ENCODE measurements at regions not wholly inside any gene's neighbourhood (a gene's known extent, or its start where the extent isn't known, plus 50 kb on each side); places are given as distances from the start of the nearest gene placed in this dataset.

DNA sequence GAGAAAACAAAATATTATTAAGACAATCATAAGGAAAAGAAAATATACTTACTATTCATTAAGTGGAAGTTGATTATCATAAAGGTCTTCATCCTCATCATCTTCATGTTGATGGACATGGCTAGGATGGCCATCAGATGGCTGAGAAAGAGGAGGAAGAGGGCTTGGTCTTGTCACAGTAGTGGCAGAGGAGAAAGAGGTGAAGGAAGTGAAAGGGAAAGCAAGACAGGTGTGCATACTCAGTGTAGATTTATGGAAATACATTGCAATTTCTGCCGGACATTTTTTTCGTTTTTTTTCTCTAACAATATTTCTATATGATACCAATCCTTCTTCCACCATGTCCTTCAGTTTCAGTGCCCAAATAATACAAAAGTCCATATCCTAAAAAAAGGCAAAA, 1409.8 kb downstream of the PCDH7 start:
- DNase-seq, result no peak

DNA sequence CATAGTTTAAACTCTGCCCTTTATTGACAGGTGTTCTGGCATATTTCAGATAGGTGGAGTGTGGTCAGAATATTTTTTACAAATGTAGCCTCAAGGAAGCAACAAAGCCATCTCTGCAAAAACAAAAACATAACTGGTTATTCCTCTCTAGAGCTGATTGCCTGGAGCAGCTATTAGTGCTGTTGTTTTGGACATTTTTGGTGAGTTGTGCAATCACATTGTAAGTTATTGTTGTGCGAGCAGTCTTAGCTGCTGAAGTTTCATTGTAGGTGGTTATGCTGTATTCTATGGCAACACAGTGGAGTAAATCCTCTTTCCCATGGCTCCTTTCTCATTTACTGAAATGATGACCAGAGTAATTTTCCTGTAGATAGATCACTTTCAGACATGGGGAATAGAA, 1413.0 kb downstream of the PCDH7 start:
- no peak for DNase-seq

DNA sequence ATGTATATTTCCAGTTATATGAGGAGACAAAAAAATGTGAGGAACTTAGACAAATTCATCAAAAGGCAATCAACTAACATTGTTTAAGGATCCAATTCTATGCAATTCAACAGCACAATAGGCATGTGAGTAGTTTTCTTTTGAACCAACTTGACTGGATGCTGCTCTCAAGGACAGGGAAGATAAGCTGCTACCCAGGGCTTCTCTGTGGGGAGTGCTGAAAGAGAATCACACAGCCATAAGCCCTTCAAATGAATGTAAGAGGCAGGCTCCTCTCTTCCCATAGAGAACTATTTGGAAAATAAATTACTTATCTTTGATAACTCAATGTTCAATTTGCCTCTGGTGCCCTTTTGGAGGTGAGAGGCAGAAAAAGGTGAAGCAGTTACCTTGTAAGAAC, 1413.6 kb downstream of the PCDH7 start:
- no peak for DNase-seq

DNA sequence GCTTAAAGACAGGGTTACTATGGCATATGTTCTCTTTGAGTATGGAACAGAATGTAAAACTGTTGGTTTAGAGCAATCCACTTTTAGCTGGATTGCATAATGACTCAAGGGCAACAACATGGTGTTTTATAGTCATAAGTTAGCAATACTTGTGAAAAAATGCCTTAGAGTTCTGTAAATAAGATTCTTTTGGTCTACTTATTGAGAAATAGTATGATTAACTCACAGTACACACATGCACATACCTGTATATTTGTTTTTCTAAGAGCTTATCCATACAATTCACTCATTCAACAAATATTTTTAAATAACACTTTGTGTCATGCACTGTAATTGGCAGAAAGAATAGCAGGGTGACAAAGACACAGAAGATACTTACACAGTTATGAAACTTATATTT, 1415.5 kb downstream of the PCDH7 start:
- no peak for DNase-seq

DNA sequence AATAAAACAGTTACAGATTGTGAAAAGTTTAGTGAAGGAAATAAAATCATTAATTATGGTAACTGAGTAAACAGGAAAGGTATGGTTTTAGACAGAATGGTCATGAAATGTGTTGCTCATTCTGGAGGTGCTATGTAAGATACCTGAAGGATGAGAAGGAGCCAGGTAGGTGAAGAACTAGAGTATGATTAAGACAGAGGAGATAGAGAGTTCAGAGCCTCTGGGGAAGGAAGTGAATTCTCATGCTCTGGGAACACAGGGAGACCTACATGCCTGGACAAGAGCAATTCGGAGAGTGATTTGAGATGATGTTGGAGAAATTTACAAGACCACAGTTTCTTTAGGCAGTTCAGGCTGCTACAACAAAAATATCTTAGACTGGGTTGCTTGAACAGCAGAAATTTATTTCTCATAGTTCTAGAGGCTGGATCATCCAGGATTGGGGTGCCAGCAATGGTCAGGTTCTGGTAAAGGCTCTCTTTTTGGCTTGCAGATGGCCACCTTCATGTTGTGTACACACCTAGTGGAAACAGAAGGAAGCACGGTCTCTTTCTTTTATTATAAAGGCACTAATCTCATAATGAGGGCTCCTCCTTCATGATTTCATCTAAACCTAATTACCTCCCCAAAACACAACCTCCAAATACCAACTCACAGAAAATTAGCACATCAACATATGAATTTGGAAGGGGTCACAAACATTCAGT, 1416.1 kb downstream of the PCDH7 start:
- no peak for DNase-seq

DNA sequence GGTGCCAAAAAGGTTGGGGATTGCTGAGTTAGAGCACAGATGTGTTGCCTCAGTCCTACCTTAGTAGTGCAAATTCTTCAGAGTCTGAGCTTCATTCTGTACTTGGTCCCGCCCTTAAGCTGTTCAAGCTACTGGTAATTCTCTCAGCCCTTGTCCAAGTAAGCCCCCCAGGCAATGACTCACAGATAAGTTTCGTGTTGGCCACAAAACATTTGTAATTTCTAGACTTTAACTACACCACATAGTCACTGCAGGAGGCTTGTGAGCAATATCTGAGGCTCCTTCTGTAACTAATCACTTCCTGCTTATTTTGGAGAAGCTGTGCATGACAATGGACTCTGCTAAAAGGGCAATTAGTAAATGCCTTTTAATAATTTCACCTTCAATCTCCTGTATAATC, 1420.5 kb downstream of the PCDH7 start:
- no peak for DNase-seq

DNA sequence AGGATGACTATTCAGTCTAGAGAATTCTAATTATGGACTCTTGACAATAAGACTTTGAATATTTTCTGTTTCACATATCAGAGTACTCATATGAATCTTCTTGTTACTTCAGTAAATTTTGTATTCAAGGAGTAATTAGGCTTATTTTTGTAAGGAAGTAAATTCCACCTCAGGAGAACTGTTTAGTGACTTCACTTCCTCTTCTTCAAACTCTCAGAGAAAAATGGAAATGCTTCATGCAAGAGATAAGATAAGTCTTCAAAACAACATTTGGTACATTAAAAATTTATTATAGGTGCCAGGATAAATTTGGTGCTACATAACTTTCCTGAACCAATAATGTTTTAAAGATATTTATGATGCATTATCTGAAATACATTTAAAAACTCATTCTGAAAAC, 1421.9 kb downstream of the PCDH7 start:
- no peak for DNase-seq

DNA sequence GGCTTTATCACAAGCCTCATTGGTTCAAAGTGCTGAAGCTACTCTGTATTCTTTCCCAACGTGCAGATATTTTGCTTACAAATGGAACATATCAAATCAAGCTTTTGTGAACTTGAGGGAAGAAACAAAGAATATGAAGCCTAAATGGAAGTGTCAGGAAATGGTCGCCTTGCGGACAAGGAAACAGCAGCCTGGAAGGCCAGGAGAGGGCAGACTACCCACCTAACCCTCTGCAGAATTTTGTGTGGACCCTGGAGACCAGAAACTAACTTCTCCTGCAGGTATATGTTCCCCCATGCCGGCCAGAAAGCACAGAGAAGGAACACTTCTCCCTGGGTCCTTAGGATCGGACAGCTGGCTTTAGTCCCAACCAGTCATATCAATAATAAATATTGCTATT, 1425.8 kb downstream of the PCDH7 start:
- no peak for DNase-seq

DNA sequence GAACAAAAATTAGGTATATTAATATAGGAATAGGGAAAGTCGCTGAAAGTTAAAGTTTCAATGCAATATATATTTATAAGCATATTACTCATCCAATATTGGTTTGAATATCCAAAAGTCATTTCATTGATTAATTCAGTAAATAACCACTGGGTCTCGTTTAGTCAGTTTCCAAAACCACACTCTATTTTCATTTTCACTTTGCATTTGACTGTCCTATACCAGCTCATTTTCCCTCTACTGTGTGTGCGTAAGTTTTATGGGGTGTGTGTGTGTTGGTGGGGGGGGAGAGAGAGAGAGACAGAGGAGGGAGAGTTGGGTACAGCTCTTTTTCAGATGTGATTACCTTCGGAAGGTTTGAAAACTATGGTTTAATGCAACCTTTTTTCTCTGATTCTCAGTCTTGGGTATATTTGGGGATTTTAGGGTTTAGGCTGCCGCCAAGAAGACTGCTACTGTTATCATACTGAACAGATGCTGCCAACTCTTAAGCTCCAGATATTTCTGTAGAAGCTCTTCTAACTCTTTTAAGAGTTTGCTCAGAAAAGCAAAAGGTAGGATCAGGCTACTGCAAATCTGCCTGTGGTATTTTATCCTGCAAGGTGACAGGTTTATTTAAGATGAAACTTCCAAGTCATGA, 1427.4 kb downstream of the PCDH7 start:
- no peak for DNase-seq

DNA sequence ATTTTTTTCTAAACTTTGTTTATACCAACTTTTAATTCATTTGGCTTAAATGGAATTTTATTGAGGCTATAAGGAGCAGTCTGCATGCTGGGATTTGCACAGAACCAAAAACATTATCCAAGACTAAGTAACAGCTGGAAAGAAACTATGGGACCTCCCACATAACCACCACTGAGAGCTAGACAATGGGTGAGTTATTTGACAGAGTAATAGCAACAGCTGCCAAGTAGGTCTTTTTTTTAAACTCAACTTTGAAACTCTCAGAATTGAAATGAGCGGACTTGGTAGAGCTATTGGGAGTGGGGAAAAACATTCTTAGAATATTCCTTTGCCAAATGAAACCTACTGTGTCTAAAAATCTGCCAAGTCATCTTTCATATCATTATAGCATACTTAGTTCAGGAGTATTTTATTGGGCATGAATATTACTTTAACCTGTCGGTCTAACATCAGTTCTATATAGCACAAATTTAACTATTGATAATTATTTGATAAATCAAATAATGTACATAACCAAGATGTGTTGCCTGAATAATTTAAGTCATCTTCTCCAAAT, 1428.0 kb downstream of the PCDH7 start:
- DNase-seq, result no peak

DNA sequence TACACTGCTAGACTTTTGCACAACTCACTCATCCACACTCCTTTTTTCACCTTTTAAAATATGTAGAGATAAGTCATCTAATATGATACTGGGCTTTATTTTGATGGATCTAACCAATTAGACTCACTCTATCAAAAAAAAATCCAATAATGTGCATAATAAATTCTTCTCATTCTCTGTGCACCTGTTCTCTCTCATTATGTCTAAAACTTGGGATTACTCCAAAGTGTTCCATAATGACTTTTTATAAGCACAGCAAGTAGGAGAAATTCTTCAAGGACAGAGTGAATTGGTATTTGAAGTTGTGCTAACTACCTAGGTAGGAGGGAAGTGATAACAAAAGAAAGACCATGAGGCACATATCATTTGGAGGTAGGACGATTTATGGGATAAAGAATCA, 1438.8 kb downstream of the PCDH7 start:
- no peak for DNase-seq

DNA sequence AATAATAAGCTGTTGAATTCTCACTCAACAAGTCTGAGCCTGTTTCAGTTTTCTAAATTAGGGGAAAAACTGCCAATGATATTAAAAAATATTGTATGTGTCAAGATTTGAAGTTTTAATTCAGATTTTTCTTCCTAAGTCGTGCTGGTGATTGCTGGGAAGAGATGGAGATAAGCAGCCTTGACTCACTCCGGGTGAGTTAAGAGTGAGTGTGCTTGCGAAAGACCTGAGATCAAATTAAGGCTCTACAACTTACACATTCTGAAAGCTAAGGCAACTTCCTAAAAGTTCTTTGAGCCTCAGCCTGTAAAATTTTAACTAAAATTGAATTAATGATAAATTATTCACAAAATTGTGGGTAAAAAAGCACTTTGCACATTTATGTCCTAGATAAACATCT, 1441.2 kb downstream of the PCDH7 start:
- no peak for DNase-seq

DNA sequence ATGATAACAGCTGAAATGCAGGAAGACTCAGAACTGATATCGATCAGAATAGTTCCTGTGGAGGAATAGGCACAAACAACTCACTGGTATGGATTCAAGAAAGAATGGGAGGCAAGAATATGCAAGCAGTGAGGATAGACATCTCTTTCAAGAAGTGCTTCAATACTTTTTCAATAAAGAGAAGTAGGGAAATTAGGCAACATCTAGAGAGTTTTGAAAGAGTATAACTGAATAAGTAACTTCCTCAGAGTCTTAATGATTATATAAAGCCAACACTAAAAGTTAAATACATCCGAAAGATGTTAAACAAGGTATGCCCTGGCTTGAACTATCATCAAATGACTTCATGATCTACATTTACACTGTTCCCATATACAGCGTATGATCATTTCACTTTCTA, 1443.0 kb downstream of the PCDH7 start:
- no peak for DNase-seq

DNA sequence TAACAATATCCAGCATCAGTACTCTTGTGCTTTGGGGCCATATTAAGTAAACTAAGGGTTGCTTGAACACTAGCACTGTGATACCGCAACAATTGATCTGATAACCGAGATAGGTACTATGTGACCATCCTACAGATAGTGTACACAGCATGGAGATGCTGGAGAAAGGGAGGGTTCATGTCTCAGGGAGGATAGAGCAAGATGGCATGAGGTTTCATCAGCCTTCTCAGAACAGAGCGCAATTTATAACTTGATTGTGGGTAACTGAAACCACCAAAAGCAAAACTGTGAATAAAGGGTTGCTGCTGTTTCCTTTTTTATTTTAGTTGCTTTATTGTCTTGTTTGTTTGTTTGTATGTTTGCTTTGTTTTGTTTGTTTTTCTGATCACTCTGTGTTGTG, 1449.7 kb downstream of the PCDH7 start:
- no peak for DNase-seq

DNA sequence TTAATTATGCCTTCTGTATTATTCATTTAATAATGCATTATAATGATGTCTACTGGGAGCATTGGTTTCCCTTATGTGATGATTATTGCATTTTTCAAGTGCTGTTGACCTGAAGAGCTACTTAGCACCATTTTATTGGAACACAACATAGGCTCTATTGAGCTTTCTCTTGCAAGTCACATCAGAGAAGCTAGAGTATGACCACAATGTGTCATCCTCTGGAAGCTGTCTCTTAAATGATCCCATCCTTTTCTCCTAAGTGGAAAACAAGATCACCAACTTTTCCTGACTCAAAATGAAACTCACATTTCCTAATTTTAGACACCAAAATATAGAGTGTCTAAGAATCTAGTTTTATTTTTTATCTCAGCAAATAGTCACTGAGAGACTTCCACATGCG, 1451.9 kb downstream of the PCDH7 start:
- DNase-seq, result no peak

DNA sequence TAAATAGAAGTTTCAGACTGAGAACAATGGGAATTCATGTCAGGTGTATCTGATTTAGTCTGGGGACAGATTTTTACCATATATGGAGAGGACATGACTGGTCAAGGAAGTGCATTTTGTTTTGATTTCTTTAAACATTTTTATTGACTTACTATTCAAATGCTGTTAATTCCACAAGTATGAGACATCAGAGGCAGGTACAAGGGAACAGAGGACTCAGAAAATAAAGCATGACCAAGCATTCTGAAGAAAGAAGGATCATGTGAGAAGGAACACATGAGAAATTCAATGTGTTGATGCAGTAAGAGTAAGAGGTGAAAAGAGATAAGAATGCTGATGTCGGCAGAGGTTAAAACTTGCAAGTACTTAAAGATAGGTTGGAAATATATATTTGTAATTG, 1452.6 kb downstream of the PCDH7 start:
- no peak for DNase-seq

DNA sequence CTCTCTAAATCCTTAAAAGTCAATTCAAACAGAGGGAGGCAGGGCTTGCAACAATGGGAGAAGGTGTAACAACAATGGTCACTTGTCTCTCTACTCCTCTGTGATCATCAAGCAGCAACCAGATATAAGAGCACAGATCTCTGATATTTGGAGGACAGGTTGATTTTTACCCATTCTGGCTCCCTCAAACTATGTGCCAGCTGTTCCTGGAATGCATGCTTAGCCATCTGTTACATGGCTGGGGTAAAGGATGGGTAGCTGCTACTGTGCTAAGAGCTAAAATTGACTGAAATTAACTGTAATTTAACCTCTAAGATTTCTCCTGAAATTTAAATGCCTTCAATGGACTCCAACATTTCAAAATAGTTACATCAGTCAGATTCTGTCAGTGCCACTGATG, 1459.9 kb downstream of the PCDH7 start:
- DNase-seq, result no peak

DNA sequence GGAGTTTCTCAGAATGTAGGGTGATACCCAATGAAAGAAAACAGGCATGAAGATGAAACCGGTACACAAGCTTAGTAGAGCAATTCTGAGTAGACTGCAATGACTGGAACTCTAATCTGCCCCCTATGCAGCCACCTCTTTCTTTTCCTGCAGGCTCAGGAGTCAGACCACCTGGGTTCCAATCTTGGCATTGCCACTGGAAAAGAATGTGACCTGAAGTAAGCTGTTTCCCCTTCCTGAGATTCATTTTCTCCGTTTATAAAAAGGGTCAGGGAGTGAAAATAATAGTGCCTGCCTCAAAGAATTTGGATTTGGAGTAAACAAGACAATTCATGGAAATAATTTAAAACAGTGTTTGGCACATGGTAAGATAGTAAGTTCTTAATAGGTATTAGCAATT, 1464.0 kb downstream of the PCDH7 start:
- no peak for DNase-seq

DNA sequence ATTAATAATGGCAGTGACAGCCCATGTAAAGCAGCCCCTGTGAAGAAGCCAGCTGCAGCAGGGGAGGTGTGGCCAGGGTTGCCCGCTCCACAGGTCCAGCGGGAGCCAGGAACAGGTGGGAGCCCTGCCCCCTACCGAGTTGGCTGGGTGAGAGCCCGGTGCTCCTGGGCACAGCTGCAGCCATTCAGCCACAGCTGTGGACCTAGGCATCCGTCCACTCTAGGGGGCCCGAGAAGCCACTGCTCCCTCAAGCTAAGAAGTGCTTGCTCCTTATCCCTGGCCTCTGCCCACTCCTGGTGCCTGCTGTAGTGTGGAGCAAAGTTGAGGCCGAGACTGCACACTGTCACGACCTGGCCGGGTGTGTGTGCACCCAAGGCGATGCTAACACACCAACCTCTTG, 1469.0 kb downstream of the PCDH7 start:
- no peak for DNase-seq

DNA sequence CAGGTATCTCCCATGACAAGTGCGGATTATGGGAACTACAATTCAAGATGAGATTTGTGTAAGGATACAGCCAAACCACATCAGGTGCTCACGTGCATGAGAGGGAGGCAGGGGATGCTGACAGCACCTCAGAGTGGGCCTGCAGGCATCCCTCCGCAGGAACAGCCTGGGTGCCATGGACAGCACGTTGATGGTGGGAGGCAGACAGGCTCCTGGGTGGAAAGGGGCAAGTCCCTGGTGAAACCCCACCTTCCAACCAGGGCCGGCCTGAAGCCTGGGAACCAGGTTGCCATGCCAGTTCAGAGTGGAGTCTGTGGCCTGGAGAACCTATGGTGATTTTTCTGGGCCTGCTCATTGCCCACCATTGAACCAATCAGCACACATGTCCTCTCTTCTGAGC, 1469.6 kb downstream of the PCDH7 start:
- no peak for DNase-seq

DNA sequence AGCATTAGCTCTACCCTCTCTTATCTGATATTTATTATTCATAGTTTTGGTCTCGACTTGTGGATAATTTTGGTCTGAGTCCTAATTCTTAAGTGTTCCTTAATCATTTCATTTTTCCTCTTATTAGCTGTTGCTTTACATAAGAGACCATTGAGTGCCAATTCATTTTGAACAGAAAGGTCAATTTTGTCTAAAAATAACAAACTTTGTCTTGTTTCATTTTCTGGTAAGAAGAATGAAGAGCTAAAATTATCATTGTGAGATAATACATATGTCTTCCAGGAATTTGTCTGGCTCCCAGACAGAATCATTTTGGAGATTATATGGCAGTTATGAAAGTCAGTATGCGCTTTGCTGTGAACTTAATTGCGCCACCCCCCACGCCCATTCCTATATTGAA, 1471.8 kb downstream of the PCDH7 start:
- DNase-seq, result no peak

DNA sequence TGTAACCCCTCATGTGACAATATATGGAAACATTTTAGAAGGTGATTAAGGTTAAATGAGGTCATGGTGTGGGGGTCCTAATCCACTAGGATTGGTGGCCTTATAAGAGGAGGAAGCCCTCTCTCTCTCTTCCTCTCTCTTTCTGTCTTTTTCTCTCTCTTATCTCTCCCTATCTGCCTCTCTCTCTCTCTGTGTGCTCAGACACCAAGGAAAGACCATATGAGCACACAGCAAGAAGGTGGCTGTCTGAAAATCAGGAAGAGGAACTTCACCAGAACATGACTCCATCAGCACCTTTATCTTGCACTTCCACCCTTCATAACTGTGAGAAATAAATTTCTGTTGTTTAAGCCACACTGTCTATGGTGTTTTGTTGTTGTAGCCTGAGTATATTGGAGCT, 1472.2 kb downstream of the PCDH7 start:
- no peak for DNase-seq

DNA sequence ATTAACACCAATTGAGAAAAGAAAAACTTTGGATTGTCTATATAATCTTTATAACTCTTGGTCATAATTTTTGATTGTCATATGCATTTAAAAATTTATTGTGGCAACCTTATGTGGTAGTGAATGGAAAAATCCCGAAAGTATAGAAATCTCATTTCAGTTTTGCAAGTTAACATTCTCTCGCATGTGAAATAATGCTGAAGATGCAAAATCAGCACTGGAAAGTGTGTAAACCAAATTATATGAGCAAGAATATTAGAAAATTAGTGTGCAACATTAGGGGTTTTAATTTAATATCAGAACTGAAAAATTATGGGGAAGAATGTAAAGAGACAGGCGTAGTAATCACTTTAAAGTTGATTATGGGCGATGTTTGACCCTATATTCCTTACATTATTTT, 1472.8 kb downstream of the PCDH7 start:
- no peak for DNase-seq

DNA sequence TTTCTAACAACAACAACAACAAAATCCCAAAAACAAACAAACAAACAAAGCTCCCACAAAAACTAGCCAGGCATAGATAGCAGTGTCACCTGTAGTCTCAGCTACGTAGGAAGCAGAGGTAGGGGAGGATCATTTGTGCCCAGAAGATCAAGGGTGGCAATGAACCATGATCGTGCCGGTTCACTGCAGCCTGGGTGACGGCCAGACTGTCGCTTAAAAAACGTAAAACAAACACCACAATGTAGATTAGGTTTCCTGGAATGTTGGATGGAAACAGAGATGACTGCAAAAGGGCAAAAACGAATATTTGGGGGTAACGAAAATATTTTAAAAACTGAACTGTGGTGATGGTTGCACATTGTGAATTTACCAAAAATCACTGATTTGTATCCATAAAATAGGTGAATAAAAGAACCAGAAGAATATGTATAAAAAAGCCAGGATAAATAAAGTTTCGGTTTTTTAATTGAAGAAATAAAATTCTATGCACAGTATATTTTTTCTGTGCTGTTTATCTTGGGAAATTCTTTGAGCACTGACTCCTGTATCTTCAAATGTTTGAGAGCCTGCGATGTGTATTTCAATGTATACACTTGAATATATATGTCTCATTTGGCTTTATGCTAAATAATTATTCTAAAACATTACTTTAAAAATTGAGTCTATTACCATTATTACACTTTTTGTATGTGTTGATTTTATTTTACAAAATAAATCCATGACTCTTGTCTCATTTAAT, 1477.0 kb downstream of the PCDH7 start:
- DNase-seq, result no peak

Measured in NCI-H1048 (cell line).